Cardiac muscle cell (in vitro differentiated cells and primary cell): ENCODE measurements at regions not wholly inside any gene's neighbourhood (a gene's known extent, or its start where the extent isn't known, plus 50 kb on each side); places are given as distances from the start of the nearest gene placed in this dataset.
A peak's percentile ranks its signal among the peaks of the same experiment; 100 is the strongest.

ENCODE experiments used
- DNase-seq, 2 donors: peaks; one replicate each; pipeline versions ENCODE4 v3.0.0 to v3.0.0-alpha.2; 2010 to 2017; ENCODE audit warnings: low read depth in 1 of 2, low spot score in 1 of 2
- H3K27ac ChIP-seq: fragments of 200-600 bp; sonication (generic); 2 replicates; pipeline ENCODE4 v1.5.1; 2016
- H3K27me3 ChIP-seq: fragments of 200-600 bp; sonication (generic); 2 replicates; pipeline ENCODE4 v1.6.0; 2016; ENCODE audit warnings: control low read depth
- H3K36me3 ChIP-seq: fragments of 200-600 bp; sonication (generic); 2 replicates; pipeline ENCODE4 v1.5.1; 2016; ENCODE audit warnings: control low read depth
- H3K4me1 ChIP-seq: fragments of 200-600 bp; sonication (generic); 2 replicates; pipeline ENCODE4 v1.8.1; 2017; ENCODE audit warnings: low read depth, mild to moderate bottlenecking, mixed run types
- H3K4me3 ChIP-seq: fragments of 200-600 bp; sonication (generic); 2 replicates; pipeline ENCODE4 v1.5.1; 2016; ENCODE audit warnings: mild to moderate bottlenecking
- H3K9me3 ChIP-seq: fragments of 200-600 bp; sonication (generic); 2 replicates; pipeline ENCODE4 v1.5.1; 2017; ENCODE audit warnings: low read depth, mild to moderate bottlenecking, control low read depth
- CTCF ChIP-seq: IDR thresholded peaks from 2 replicates; pipeline ENCODE4 v1.5.1; 2012; ENCODE audit warnings: low read depth, mild to moderate bottlenecking, low read length

- Histone ChIP-seq H3K4me1 (no peaks in the 10 kb centered on the region), H3K9me3 (no peaks in the 10 kb centered on the region), H3K36me3 (no peaks in the 10 kb centered on the region), H3K27me3 (no peaks in the 10 kb centered on the region), H3K27ac (no peak overlapping the region), H3K4me3 (no peak overlapping the region)
- DNase-seq = no peak
- TF ChIP-seq CTCF = no peak
These were observed 261.9 kb upstream of the FOXF1 start for GRCh38 chr16:86248310-86248905.

GRCh38 chr16:86249631-86250030 lies 260.7 kb upstream of the FOXF1 start:
- Histone ChIP-seq H3K27me3 (no peaks in the 10 kb centered on the region), H3K4me3 (no peak overlapping the region), H3K9me3 (no peaks in the 10 kb centered on the region), H3K4me1 (no peaks in the 10 kb centered on the region), H3K36me3 (no peaks in the 10 kb centered on the region), H3K27ac (no peak overlapping the region)
- no peak for TF ChIP-seq CTCF
- no peak for DNase-seq

GRCh38 chr16:86251682-86252081 lies 258.6 kb upstream of the FOXF1 start:
- TF ChIP-seq CTCF = no peak
- DNase-seq = no peak
- Histone ChIP-seq H3K4me1 (no peaks in the 10 kb centered on the region), H3K27me3 (no peaks in the 10 kb centered on the region), H3K9me3 (no peaks in the 10 kb centered on the region), H3K27ac (no peak overlapping the region), H3K36me3 (no peaks in the 10 kb centered on the region), H3K4me3 (no peak overlapping the region)

GRCh38 chr16:86252596-86252995 lies 257.7 kb upstream of the FOXF1 start:
- peak; percentile 54 to 65 for DNase-seq
- H3K36me3 ChIP-seq = no peaks in the 10 kb centered on the region
- H3K27me3 ChIP-seq = no peaks in the 10 kb centered on the region

GRCh38 chr16:86255966-86256365 lies 254.4 kb upstream of the FOXF1 start:
- H3K4me1 ChIP-seq = no peaks in the 10 kb centered on the region
- H3K9me3 ChIP-seq = no peaks in the 10 kb centered on the region
- H3K27ac ChIP-seq = no peak overlapping the region
- no peak for DNase-seq
- no peak for TF ChIP-seq CTCF
- no peak overlapping the region for H3K4me3 ChIP-seq
- H3K27me3 ChIP-seq = no peaks in the 10 kb centered on the region
- no peaks in the 10 kb centered on the region for H3K36me3 ChIP-seq

More at GRCh38 chr16:86252596-86252995, 257.7 kb upstream of the FOXF1 start:
- Histone ChIP-seq H3K4me1 (no peaks in the 10 kb centered on the region), H3K4me3 (no peak overlapping the region), H3K27ac (no peak overlapping the region), H3K9me3 (no peaks in the 10 kb centered on the region)
- TF ChIP-seq CTCF = peak; percentile 71
